ENCODE measurements at regions not wholly inside any gene's neighbourhood (a gene's known extent, or its start where the extent isn't known, plus 50 kb on each side); places are given as distances from the start of the nearest gene placed in this dataset.

DNA sequence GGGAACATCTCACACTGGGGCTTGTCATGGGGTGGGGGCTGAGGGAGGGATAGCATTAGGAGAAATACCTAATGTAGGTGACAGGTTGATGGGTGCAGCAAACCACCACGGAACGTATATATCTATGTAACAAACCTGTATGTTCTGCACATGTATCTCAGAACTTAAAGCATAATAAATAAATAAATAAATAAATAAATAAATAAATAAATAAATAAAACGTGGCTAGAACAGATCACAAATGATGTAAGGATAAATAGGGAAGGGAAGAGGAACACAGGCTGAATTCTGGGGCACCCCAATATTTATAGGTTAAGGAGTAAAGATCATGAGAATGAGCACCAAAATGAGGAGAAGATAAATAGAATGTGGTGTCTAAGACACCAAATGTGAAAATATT, 592.2 kb downstream of the AMY1C start:
- DNase-seq: no peak
- Histone ChIP-seq H3K27ac (no peak overlapping the region), H3K4me3 (no peak overlapping the region), H3K27me3 (no peaks in the 10 kb centered on the region), H3K9me3 (peaks cover 0 to 5% (median 0%) of the 10 kb centered on the region in 3 donors), H3K36me3 (no peaks in the 10 kb centered on the region), H3K4me1 (no peaks in the 10 kb centered on the region)
- intact Hi-C loops (cut with DNase I; ENCODE audit: low total_unique reads) (no loop called here), in situ Hi-C loops (cut with MboI; ENCODE audit: low sequenced_read_pairs in 4 of 4) (no loop called here)
- ATAC-seq: no peak
- TF ChIP-seq, protein P1, sequence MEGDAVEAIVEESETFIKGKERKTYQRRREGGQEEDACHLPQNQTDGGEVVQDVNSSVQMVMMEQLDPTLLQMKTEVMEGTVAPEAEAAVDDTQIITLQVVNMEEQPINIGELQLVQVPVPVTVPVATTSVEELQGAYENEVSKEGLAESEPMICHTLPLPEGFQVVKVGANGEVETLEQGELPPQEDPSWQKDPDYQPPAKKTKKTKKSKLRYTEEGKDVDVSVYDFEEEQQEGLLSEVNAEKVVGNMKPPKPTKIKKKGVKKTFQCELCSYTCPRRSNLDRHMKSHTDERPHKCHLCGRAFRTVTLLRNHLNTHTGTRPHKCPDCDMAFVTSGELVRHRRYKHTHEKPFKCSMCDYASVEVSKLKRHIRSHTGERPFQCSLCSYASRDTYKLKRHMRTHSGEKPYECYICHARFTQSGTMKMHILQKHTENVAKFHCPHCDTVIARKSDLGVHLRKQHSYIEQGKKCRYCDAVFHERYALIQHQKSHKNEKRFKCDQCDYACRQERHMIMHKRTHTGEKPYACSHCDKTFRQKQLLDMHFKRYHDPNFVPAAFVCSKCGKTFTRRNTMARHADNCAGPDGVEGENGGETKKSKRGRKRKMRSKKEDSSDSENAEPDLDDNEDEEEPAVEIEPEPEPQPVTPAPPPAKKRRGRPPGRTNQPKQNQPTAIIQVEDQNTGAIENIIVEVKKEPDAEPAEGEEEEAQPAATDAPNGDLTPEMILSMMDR (IDR thresholded peaks at IDR 0.05 in 4 of 5, conservative IDR thresholded peaks at IDR 0.05 in 1 of 5): no peak
- no peak for TF ChIP-seq POLR2A (IDR thresholded peaks at IDR 0.05)

DNA sequence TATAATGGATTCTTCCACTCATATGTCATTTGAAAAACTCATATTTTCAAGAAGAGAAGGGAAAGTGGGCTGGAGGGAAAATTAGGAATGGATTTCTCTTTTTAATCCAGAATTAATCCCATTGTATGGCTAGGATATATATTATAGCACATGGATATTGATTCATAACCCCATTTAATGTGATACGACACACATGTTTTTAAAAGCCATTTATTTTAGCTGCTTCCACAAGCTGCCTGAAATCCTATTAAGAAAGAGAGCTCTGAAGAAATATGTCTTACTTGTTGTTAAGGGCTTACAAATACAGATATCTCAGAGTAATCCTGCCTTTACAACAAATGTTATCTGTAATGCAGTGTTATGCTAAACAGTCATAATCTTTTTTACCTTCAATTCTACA, 598.6 kb downstream of the AMY1C start:
- Histone ChIP-seq H3K9me3 (no peaks in the 10 kb centered on the region), H3K4me3 (no peak overlapping the region), H3K4me1 (no peaks in the 10 kb centered on the region), H3K36me3 (no peaks in the 10 kb centered on the region), H3K27me3 (no peaks in the 10 kb centered on the region), H3K27ac (no peak overlapping the region)
- intact Hi-C loops (cut with DNase I; ENCODE audit: low total_unique reads) (no loop called here), in situ Hi-C loops (cut with MboI; ENCODE audit: low sequenced_read_pairs in 4 of 4) (no loop called here)
- DNase-seq (no peak), ATAC-seq (no peak)
- TF ChIP-seq, protein P1 (IDR thresholded peaks at IDR 0.05 in 4 of 5, conservative IDR thresholded peaks at IDR 0.05 in 1 of 5): no peak
- no peak for TF ChIP-seq POLR2A (IDR thresholded peaks at IDR 0.05)

DNA sequence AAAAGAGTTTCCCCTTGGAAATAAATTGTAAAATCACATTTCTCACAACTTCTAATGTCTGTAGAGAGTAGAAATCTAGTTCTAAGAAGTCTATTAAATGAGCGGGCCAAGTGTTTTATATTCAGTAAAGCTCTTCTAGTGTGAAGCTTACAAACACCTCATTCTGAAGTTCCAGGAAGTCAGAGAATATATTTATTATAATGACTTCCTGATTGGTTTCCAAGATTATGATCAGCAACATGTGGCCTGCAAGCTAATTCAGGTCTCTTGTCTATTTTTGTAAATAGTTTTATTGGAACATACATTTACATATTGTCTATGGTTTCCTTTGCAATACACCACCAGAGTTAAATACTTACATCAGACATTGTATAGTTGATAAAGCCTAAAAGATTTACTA, 603.9 kb downstream of the AMY1C start:
- Histone ChIP-seq H3K4me3 (no peak overlapping the region), H3K27me3 (no peaks in the 10 kb centered on the region), H3K27ac (no peak overlapping the region), H3K9me3 (no peaks in the 10 kb centered on the region), H3K36me3 (no peaks in the 10 kb centered on the region), H3K4me1 (no peaks in the 10 kb centered on the region)
- no peak for ATAC-seq
- no peak for DNase-seq
- intact Hi-C loops (cut with DNase I; ENCODE audit: low total_unique reads) (no loop called here), in situ Hi-C loops (cut with MboI; ENCODE audit: low sequenced_read_pairs in 4 of 4) (no loop called here)
- TF ChIP-seq, protein P1 (IDR thresholded peaks at IDR 0.05 in 4 of 5, conservative IDR thresholded peaks at IDR 0.05 in 1 of 5): no peak
- TF ChIP-seq POLR2A (IDR thresholded peaks at IDR 0.05): no peak

DNA sequence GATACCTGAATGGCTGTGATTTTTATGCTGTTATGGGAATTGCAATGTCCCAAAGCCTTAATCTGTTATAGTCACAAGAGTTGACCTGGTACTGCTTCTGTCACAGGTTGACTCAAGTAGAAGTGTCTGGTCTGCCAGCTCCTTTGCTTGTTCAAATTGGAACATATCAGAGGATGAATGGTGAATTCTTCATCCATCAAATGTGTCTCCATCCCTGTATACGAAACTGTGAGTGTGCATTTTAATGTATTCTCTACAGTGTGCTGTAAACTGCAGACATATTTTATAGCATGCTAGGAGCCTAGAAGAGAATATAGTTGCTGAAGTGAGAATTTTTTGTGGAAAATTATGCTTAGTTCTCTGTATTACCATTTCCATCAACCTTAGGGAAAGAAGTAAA, 608.4 kb downstream of the AMY1C start:
- no peak for TF ChIP-seq POLR2A (IDR thresholded peaks at IDR 0.05)
- TF ChIP-seq, protein P1 (IDR thresholded peaks at IDR 0.05 in 4 of 5, conservative IDR thresholded peaks at IDR 0.05 in 1 of 5): no peak
- ATAC-seq: no peak
- Histone ChIP-seq H3K9me3 (no peaks in the 10 kb centered on the region), H3K4me1 (no peaks in the 10 kb centered on the region), H3K36me3 (no peaks in the 10 kb centered on the region), H3K27me3 (no peaks in the 10 kb centered on the region), H3K27ac (no peak overlapping the region), H3K4me3 (no peak overlapping the region)
- in situ Hi-C loops (cut with MboI; ENCODE audit: low sequenced_read_pairs in 4 of 4): no loop called here
- intact Hi-C loops (cut with DNase I; ENCODE audit: low total_unique reads): no loop called here
- no peak for DNase-seq

DNA sequence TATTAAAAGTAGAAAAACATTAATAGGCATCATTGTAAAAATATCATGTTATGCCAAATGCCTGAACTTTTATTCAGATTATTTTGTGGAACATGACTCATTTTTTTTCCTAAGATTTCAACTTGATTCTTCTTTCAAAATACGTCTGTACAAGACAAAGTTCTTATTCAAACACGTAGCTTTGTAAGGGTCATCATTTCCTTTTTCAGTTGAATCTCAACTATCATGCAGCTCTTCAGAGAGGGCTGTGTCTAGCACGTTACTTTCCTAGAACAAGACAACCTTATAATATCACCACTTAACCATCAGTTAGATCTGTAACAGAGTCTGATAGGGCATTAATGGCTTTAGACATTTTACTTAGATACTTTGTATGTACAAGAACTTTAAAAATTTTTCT, 608.9 kb downstream of the AMY1C start:
- Histone ChIP-seq H3K27ac (no peak overlapping the region), H3K27me3 (no peaks in the 10 kb centered on the region), H3K36me3 (no peaks in the 10 kb centered on the region), H3K4me1 (no peaks in the 10 kb centered on the region), H3K4me3 (no peak overlapping the region), H3K9me3 (no peaks in the 10 kb centered on the region)
- TF ChIP-seq, protein P1 (IDR thresholded peaks at IDR 0.05 in 4 of 5, conservative IDR thresholded peaks at IDR 0.05 in 1 of 5): no peak
- no peak for TF ChIP-seq POLR2A (IDR thresholded peaks at IDR 0.05)
- no peak for ATAC-seq
- no peak for DNase-seq
- intact Hi-C loops (cut with DNase I; ENCODE audit: low total_unique reads) (no loop called here), in situ Hi-C loops (cut with MboI; ENCODE audit: low sequenced_read_pairs in 4 of 4) (no loop called here)
